CD4-positive, alpha-beta T cell treated with Interferon gamma for 1 hour (primary cell): ENCODE measurements at regions not wholly inside any gene's neighbourhood (a gene's known extent, or its start where the extent isn't known, plus 50 kb on each side); places are given as distances from the start of the nearest gene placed in this dataset.

Source experiments
- DNase-seq: peaks from one replicate; pipeline ENCODE4 v3.0.0-alpha.2; 2020

DNA sequence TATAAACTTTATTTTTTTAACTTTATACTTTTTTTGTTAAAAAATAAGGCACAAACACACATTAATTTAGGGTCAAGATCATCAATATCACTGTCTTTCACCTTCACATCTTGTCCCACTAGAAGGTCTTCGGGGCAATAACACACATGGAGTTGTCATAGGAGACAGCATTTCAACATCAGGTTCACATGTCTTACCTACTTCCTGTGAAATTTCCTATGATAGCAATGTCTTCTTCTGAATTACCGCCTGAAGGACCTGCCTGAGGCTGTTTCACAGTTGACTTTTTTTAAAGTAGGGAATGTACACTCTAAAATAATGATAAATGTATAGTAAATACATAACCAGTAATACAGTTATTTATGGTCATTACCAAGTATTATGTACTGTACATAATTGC, 559.4 kb downstream of the PLPP3 start:
- no peak for DNase-seq

GRCh38 chr1:56019472-56019871, 559.9 kb downstream of the PLPP3 start:
- no peak for DNase-seq

- no peak for DNase-seq
Measured at GRCh38 chr1:56017336-56017735, 562.0 kb downstream of the PLPP3 start.

GRCh38 chr1:56003846-56004245, 575.5 kb downstream of the PLPP3 start:
- no peak for DNase-seq

GRCh38 chr1:56002231-56002630, 577.1 kb downstream of the PLPP3 start:
- no peak for DNase-seq

- DNase-seq, result no peak
Measured at GRCh38 chr1:56000424-56000823, 578.9 kb downstream of the PLPP3 start.

- DNase-seq, result no peak
Measured at GRCh38 chr1:55997536-55997935, 581.8 kb downstream of the PLPP3 start.

DNA sequence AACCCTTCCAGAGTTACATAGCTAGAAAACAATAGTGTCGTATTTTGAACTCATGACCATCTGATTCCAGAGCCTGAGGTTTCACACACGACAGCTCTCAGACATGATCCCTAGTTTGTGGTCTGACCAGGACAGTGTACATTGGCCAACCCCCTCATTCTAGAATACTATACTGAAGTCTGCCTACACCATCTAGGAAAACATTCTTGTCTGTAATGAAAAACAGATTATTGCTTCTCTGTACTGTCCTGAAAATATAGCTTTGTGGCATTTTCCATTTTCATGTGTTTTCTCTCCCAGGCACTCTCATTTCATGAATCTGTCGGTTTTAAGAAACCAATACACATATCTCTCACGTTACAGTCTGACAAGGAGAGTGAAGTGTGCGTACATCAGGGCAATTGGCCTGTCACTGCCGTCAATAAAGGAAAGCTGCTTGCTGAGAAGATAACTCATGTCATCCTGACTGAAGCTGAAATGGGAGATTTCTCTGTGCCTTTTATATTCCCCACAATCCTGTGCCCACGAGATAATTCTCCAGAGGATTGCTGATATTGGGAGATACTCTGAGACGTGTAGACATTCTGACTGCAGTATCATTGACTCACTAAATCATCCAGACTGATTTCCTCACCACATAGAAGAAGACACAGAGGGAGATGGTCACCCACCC, 585.6 kb downstream of the PLPP3 start:
- no peak for DNase-seq

GRCh38 chr1:55990007-55990406, 589.4 kb downstream of the PLPP3 start:
- no peak for DNase-seq

DNA sequence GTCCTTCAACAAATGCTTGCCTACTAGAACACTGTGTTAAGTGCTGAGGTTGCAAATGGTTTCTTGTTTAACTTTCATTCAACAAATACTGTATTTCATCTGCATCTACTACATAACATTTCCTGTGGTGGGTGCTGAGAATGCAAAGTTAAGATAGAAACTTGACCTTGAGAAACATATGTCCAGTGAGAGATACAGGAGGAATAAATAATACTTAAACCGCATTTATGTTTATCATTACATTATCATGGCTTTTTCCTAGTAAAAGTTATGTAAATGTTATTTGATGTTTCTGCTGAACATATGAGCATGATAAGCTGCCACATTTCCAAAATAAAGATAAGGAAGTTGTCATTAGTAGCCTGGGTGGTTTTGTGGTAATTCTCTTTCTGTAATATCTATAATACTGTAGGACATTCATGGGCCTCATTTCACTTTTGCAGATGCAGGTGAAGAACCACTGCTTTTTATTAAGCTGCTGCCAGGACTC, 590.4 kb downstream of the PLPP3 start:
- no peak for DNase-seq

- DNase-seq, result no peak
Measured at GRCh38 chr1:55987491-55988249, 591.7 kb downstream of the PLPP3 start.

DNA sequence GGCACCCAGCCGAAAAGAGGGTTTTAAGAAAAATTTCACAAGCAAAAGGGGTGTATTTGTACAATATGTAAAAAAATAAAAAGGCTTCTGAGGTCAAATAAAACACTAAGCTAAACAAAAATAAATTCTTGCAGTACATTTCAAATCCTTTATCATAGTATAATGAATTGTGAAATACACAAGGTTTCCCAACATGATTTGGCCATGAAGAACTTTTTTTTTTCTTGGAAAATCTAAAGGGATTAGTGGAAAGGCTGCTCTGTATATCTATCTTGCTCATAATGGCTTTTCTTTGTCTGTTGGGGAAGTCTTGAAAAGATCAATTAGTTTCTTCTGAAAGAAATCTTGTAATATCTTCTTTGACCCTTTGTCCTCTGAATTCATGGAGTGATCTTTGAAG, 593.4 kb downstream of the PLPP3 start:
- DNase-seq, result no peak

DNA sequence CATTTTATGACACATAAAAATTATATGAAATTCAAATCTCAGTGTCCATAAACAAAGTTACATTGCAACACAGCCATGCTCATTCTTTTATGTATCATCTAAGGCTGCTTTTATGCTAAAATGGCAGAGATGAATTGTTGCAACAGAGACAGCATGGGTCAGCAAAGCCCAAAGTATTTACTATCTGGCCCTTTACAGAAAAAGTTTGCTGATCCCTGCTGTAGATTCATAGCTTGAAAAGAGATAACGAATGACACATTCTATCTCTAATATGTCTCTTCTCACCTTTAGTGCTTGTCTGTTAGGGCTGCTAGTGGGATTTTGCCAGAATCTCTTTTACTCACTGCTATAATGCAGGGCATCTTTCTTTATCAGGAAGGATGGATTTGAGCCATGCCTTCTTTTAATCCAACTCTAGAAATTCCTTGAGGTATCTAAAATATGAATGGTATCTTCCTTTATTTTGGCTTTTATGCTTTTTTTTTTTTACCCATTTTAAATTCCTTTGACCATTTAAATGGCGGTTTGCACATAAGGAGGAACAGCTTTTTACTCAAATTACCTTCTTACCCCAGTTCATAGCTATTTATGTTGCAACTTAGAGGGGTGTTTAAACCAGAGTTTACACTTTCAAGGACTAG, 598.2 kb downstream of the PLPP3 start:
- DNase-seq, result no peak

GRCh38 chr1:55980582-55980981, 598.8 kb downstream of the PLPP3 start:
- no peak for DNase-seq

- DNase-seq, result no peak
Measured at GRCh38 chr1:55974714-55975441, 604.5 kb downstream of the PLPP3 start.

GRCh38 chr1:55970526-55971110, 608.7 kb downstream of the PLPP3 start:
- no peak for DNase-seq

- DNase-seq, result no peak
Measured at GRCh38 chr1:55969322-55969721, 610.0 kb downstream of the PLPP3 start.

- no peak for DNase-seq
Measured at GRCh38 chr1:55968661-55969060, 610.7 kb downstream of the PLPP3 start.

DNA sequence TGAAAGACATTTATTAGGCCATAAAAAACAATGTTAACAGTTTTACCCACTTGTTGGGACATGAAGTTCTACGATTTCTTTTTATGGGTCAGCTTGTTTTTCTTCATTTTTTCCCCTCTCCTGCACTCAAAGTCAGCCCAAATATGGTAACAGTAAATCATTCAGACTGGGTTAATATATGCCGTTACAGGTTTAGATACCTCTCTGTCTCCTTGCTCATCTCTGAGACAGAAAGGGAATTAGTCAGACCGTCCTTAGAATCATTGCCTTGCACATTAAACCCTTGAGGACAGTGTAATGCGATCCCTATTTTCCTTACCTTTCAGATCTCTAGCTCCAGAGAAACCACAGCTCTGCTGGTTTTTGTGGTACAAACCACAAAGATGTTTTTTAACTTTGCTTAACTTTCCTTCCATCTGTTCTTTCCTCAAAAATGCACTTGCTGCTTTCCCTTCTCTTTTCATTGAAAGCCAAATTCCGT, 613.3 kb downstream of the PLPP3 start:
- no peak for DNase-seq

DNA sequence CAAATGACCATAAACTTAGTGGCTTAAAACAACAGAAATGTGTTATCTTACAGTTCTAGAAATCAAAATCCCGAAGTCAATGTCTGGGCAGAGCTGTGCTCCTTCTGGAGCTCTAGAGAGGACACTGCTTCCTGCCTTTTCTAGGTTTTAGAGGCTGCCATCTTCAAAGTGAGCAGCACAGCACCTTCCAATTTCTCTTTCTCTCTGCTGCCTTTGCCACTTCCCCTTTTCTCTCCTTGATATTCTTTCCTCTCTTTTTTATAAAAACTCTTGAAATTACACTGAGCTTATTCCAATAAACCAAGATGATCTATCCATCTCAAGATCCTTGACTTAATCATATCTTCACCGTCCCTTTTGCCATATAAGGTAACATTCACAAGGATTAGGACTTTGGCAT, 616.9 kb downstream of the PLPP3 start:
- no peak for DNase-seq

DNA sequence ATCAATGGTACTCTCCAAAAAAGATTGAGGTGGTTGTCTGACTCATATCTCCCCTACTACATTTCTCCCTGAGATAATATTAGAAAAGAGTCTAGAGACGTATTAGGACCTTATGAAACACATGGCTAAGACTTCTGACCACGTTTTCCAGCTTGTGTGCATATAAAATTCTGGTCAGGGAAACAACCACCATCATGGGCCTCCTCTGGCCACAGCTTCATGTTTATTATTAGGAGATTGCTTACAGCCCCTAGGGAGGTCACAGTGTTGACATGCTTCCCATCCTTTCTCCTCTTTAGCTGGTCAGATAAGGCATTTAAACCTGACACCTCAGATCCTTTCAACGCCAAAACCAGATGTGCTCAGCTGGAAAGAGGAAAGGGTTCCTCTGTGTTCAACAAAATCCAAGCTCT, 620.2 kb downstream of the PLPP3 start:
- no peak for DNase-seq

- DNase-seq, result no peak
Measured at GRCh38 chr1:55958498-55958897, 620.9 kb downstream of the PLPP3 start.

- no peak for DNase-seq
Measured at GRCh38 chr1:55957276-55957675, 622.1 kb downstream of the PLPP3 start.
